IMR-90 (cell line): ENCODE measurements at regions not wholly inside any gene's neighbourhood (a gene's known extent, or its start where the extent isn't known, plus 50 kb on each side); places are given as distances from the start of the nearest gene placed in this dataset.
A peak's percentile ranks its signal among the peaks of the same experiment; 100 is the strongest.

Experiments used
- ATAC-seq: fragments of 200-7000 bp; cut with Tn5 transposase; 2 replicates; pipeline ENCODE4 v1.9.1; 2020; ENCODE audit warnings: low read depth, mild to moderate bottlenecking, moderate library complexity
- BruUV-seq: library from RNA; stranded (reverse); fragments of 400-500 nt; replicated peaks from 2 replicates; lab custom pipeline; 2021; lab: Mats Ljungman, UMichigan
- CTCF ChIA-PET: fragments of 300-600 bp; formaldehyde crosslinking; extraction: SDS; loops from one replicate; lab custom pipeline; 2021; ENCODE audit warnings: antibody characterized with exemption; lab: Yijun Ruan, JAX
- POLR2A ChIA-PET: fragments of 300-600 bp; sonication (Branson Sonifier 250); formaldehyde crosslinking; loops from one replicate; lab custom pipeline; 2022; ENCODE audit warnings: antibody characterized with exemption; ENCODE audit not compliant: unreplicated experiment; lab: Charles Lee
- DNase-seq: peaks from one replicate; pipeline ENCODE4 v3.0.0; 2013
- H2AFZ ChIP-seq: replicated peaks from 2 replicates; pipeline ENCODE3; 2013; ENCODE audit warnings: low read length, mild to moderate bottlenecking; ENCODE audit not compliant: poor library complexity
- H2AK5ac ChIP-seq: 2 replicates; pipeline ENCODE4 v1.6.1; 2013; ENCODE audit warnings: low read depth, low read length, inconsistent platforms
- H2AK9ac ChIP-seq: replicated peaks from 2 replicates; pipeline ENCODE3; 2013; ENCODE audit warnings: mild to moderate bottlenecking, low read depth, low read length, moderate library complexity; ENCODE audit not compliant: poor library complexity
- H2BK120ac ChIP-seq: 2 replicates; pipeline ENCODE4 v1.6.1; 2013; ENCODE audit warnings: low read depth, low read length, inconsistent platforms
- H2BK15ac ChIP-seq: 3 replicates; pipeline ENCODE4 v1.6.1; 2013; ENCODE audit warnings: low read depth, low read length, inconsistent platforms
- H2BK20ac ChIP-seq: 2 replicates; pipeline ENCODE4 v1.6.1; 2013; ENCODE audit warnings: low read depth, mild to moderate bottlenecking, inconsistent platforms, low read length, moderate library complexity
- H2BK5ac ChIP-seq: 2 replicates; pipeline ENCODE4 v1.6.1; 2013; ENCODE audit warnings: mild to moderate bottlenecking, low read depth, low read length, inconsistent platforms; ENCODE audit not compliant: poor library complexity, severe bottlenecking
- H3K14ac ChIP-seq: replicated peaks from 2 replicates; pipeline ENCODE4 v1.6.1; 2013; ENCODE audit warnings: low read depth, low read length, inconsistent platforms
- H3K18ac ChIP-seq: 2 replicates; pipeline ENCODE4 v1.6.1; 2013; ENCODE audit warnings: low read depth, low read length, control low read depth
- H3K23ac ChIP-seq: 2 replicates; pipeline ENCODE4 v1.6.1; 2013; ENCODE audit warnings: low read depth, low read length, inconsistent platforms
- H3K27ac ChIP-seq: 2 replicates; pipeline ENCODE4 v1.5.1; 2013; ENCODE audit warnings: mild to moderate bottlenecking, control low read depth, low read length; ENCODE audit not compliant: insufficient read depth
- H3K27me3 ChIP-seq: 2 replicates; pipeline ENCODE4 v1.6.1; 2013; ENCODE audit warnings: low read length; ENCODE audit not compliant: control insufficient read depth, insufficient read depth
- H3K36me3 ChIP-seq: 2 replicates; pipeline ENCODE4 v1.6.1; 2013; ENCODE audit warnings: low read length, mixed read lengths; ENCODE audit not compliant: control insufficient read depth, insufficient read depth
- H3K4ac ChIP-seq: 2 replicates; pipeline ENCODE4 v1.6.1; 2013; ENCODE audit warnings: low read depth, low read length, inconsistent platforms
- H3K4me1 ChIP-seq: 2 replicates; pipeline ENCODE4 v1.6.1; 2013; ENCODE audit warnings: low read length, mixed read lengths; ENCODE audit not compliant: control insufficient read depth, insufficient read depth
- H3K4me2 ChIP-seq: 2 replicates; pipeline ENCODE4 v1.6.1; 2013; ENCODE audit warnings: low read depth, mild to moderate bottlenecking, control low read depth, low read length, moderate library complexity
- H3K4me3 ChIP-seq: 2 replicates; pipeline ENCODE4 v1.5.1; 2013; ENCODE audit warnings: low read depth, mild to moderate bottlenecking, control low read depth, low read length, moderate library complexity; ENCODE audit not compliant: insufficient read depth
- H3K56ac ChIP-seq: 2 replicates; pipeline ENCODE4 v1.6.1; 2013; ENCODE audit warnings: low read length, inconsistent platforms; ENCODE audit not compliant: insufficient read depth; ENCODE audit errors: extremely low read depth
- H3K79me1 ChIP-seq, 2 experiments: 2 replicates each; pipeline ENCODE4 v1.6.1; 2013; ENCODE audit warnings: low read length in 2 of 2, inconsistent platforms in 1 of 2, low read depth in 1 of 2
- H3K9ac ChIP-seq: 2 replicates; pipeline ENCODE4 v1.6.1; 2013; ENCODE audit warnings: low read depth, low read length, control low read depth
- H3K9me1 ChIP-seq: 2 replicates; pipeline ENCODE4 v1.6.1; 2013; ENCODE audit warnings: low read length, inconsistent platforms; ENCODE audit not compliant: insufficient read depth
- H3K9me3 ChIP-seq: 2 replicates; pipeline ENCODE4 v1.6.1; 2013; ENCODE audit warnings: low read length; ENCODE audit not compliant: control insufficient read depth, insufficient read depth
- H4K20me1 ChIP-seq: 2 replicates; pipeline ENCODE4 v1.6.1; 2013; ENCODE audit warnings: low read length, inconsistent platforms; ENCODE audit not compliant: insufficient read depth
- H4K5ac ChIP-seq: 2 replicates; pipeline ENCODE4 v1.6.1; 2013; ENCODE audit warnings: mild to moderate bottlenecking, low read depth, low read length, control low read depth
- H4K8ac ChIP-seq, 2 experiments: 2 replicates each; pipeline ENCODE4 v1.6.1; 2013; ENCODE audit warnings: low read depth in 2 of 2, low read length in 2 of 2, control low read depth in 1 of 2, inconsistent platforms in 1 of 2
- H4K91ac ChIP-seq: 2 replicates; pipeline ENCODE4 v1.6.1; 2013; ENCODE audit warnings: low read depth, low read length, inconsistent platforms; ENCODE audit not compliant: insufficient read depth
- CEBPB ChIP-seq: IDR thresholded peaks from 2 replicates; pipeline ENCODE4 v1.6.1; 2012; ENCODE audit warnings: low read depth, low read length, improper control_type of control experiment
- ELK1 ChIP-seq: fragments of 150-350 bp; IDR thresholded peaks from 2 replicates; pipeline ENCODE4 v1.6.1; 2016; ENCODE audit warnings: low read depth, mild to moderate bottlenecking, low read length, moderate library complexity, borderline replicate concordance
- MXI1 ChIP-seq: IDR thresholded peaks from 2 replicates; pipeline ENCODE4 v1.6.1; 2012; ENCODE audit warnings: low read depth, mild to moderate bottlenecking, low read length, moderate library complexity, borderline replicate concordance
- RAD21 ChIP-seq: IDR thresholded peaks from 2 replicates; pipeline ENCODE4 v1.6.1; 2012; ENCODE audit warnings: low read length, improper control_type of control experiment
- WGBS, 2 experiments: methylation state at CpG; one replicate each; pipeline versions ENCODE4 v1.1.5 to v1.1.7; 2013; ENCODE audit warnings: missing lambda C conversion rate in 2 of 2; ENCODE audit not compliant: insufficient read length in 1 of 2; ENCODE audit errors: extremely low coverage in 2 of 2; 5-methylcytosine and 5-hydroxymethylcytosine counted together
- dilution Hi-C: fragments of 300-500 bp; cut with HindIII; formaldehyde crosslinking; loops from one replicate; pipeline ENCODE4 v1.14.3; 2018; ENCODE audit warnings: low sequenced_read_pairs; ENCODE audit not compliant: unreplicated experiment
- in situ Hi-C: fragments of 300-500 bp; cut with MboI; formaldehyde crosslinking; loops from 3 replicates; pipeline ENCODE4 v1.14.3; 2019; ENCODE audit warnings: low sequenced_read_pairs, inconsistent platforms, mixed read lengths
- intact Hi-C: fragments of 100-400 bp; cut with micrococcal nuclease; formaldehyde crosslinking; loops from 2 replicates; pipeline ENCODE4 v1.10.0; 2022

- Histone ChIP-seq H4K8ac (no peak overlapping the region), H3K18ac (no peak overlapping the region), H2AK5ac (no peak overlapping the region), H2AK9ac (no peak overlapping the region), H3K79me1 (no peaks in the 10 kb centered on the region), H3K56ac (no peak overlapping the region), H2BK120ac (no peak overlapping the region), H4K5ac (no peak overlapping the region), H3K27me3 (no peaks in the 10 kb centered on the region), H3K4me2 (no peak overlapping the region), H3K27ac (no peak overlapping the region), H3K36me3 (no peaks in the 10 kb centered on the region), H2BK15ac (no peak overlapping the region), H3K14ac (no peak overlapping the region), H2BK5ac (no peak overlapping the region), H3K4me3 (no peak overlapping the region), H2AFZ (no peak overlapping the region), H3K4me1 (no peaks in the 10 kb centered on the region), H3K23ac (no peak overlapping the region), H3K4ac (no peak overlapping the region), H3K9me1 (no peaks in the 10 kb centered on the region), H4K91ac (no peak overlapping the region), H3K9me3 (peaks cover 7% of the 10 kb centered on the region; the same call in 1 of the 2 replicates), H4K20me1 (no peaks in the 10 kb centered on the region), H3K9ac (no peak overlapping the region), H2BK20ac (no peak overlapping the region)
- POLR2A ChIA-PET: no interaction called here
- WGBS, 2 experiments: no CpG with 5 or more reads among the region's 1 CpG
- in situ Hi-C loops: no loop called here
- intact Hi-C loops: no loop called here
- no peak for DNase-seq
- CTCF ChIA-PET: no interaction called here
- no TSS peak for BruUV-seq
- dilution Hi-C loops: no loop called here
- no peak for ATAC-seq
- TF ChIP-seq ELK1 (no peak), CEBPB (peak; percentile 86), RAD21 (no peak), MXI1 (no peak)
Measured at GRCh38 chr3:1666865-1667264, 431.8 kb upstream of the CNTN4 start.
